Stomach (tissue), 4 donors: ENCODE measurements at regions not wholly inside any gene's neighbourhood (a gene's known extent, or its start where the extent isn't known, plus 50 kb on each side); places are given as distances from the start of the nearest gene placed in this dataset.

ENCODE experiments used
- CTCF ChIP-seq, 7 experiments: fragments of 450-650 bp in 4 of 7; fragments of 200-600 bp in 3 of 7; sonication (generic) in 3 of 7; IDR thresholded peaks; one replicate each; pipeline ENCODE4 v1.5.1; 2016 to 2019; ENCODE audit warnings: antibody characterized with exemption in 7 of 7, control low read depth in 2 of 7, mild to moderate bottlenecking in 1 of 7
- EP300 ChIP-seq: sonication (generic); formaldehyde crosslinking; IDR thresholded peaks from one replicate; pipeline ENCODE4 v1.6.1; 2017; ENCODE audit warnings: antibody characterized with exemption
- POLR2A ChIP-seq, 4 donors: fragments of 450-650 bp; IDR thresholded peaks; one replicate each; pipeline ENCODE4 v1.6.1; 2016; ENCODE audit warnings: antibody characterized with exemption in 4 of 4, control low read depth in 2 of 4, mild to moderate bottlenecking in 1 of 4, moderate library complexity in 1 of 4
- POLR2AphosphoS5 ChIP-seq, 3 donors: sonication (generic); formaldehyde crosslinking; IDR thresholded peaks; one replicate each; pipeline ENCODE4 v1.6.1; 2016; ENCODE audit warnings: antibody characterized with exemption in 3 of 3

- no peak for TF ChIP-seq CTCF (IDR thresholded peaks at IDR 0.05)
- TF ChIP-seq POLR2A (IDR thresholded peaks at IDR 0.05): no peak
- no peak for TF ChIP-seq EP300
- TF ChIP-seq POLR2AphosphoS5 (IDR thresholded peaks at IDR 0.05): no peak
Observed at GRCh38 chr18:10139783-10140410, 226.1 kb downstream of the VAPA start.
